IMR-90 (cell line): ENCODE measurements at regions not wholly inside any gene's neighbourhood (a gene's known extent, or its start where the extent isn't known, plus 50 kb on each side); places are given as distances from the start of the nearest gene placed in this dataset.

Experiments used
- ATAC-seq: fragments of 200-7000 bp; cut with Tn5 transposase; 2 replicates; pipeline ENCODE4 v1.9.1; 2020; ENCODE audit warnings: low read depth, mild to moderate bottlenecking, moderate library complexity
- BruUV-seq: library from RNA; stranded (reverse); fragments of 400-500 nt; replicated peaks from 2 replicates; lab custom pipeline; 2021; lab: Mats Ljungman, UMichigan
- CTCF ChIA-PET: fragments of 300-600 bp; formaldehyde crosslinking; extraction: SDS; loops from one replicate; lab custom pipeline; 2021; ENCODE audit warnings: antibody characterized with exemption; lab: Yijun Ruan, JAX
- POLR2A ChIA-PET: fragments of 300-600 bp; sonication (Branson Sonifier 250); formaldehyde crosslinking; loops from one replicate; lab custom pipeline; 2022; ENCODE audit warnings: antibody characterized with exemption; ENCODE audit not compliant: unreplicated experiment; lab: Charles Lee
- DNase-seq: peaks from one replicate; pipeline ENCODE4 v3.0.0; 2013
- H2AFZ ChIP-seq: replicated peaks from 2 replicates; pipeline ENCODE3; 2013; ENCODE audit warnings: low read length, mild to moderate bottlenecking; ENCODE audit not compliant: poor library complexity
- H2AK5ac ChIP-seq: 2 replicates; pipeline ENCODE4 v1.6.1; 2013; ENCODE audit warnings: low read depth, low read length, inconsistent platforms
- H2AK9ac ChIP-seq: replicated peaks from 2 replicates; pipeline ENCODE3; 2013; ENCODE audit warnings: mild to moderate bottlenecking, low read depth, low read length, moderate library complexity; ENCODE audit not compliant: poor library complexity
- H2BK120ac ChIP-seq: 2 replicates; pipeline ENCODE4 v1.6.1; 2013; ENCODE audit warnings: low read depth, low read length, inconsistent platforms
- H2BK15ac ChIP-seq: 3 replicates; pipeline ENCODE4 v1.6.1; 2013; ENCODE audit warnings: low read depth, low read length, inconsistent platforms
- H2BK20ac ChIP-seq: 2 replicates; pipeline ENCODE4 v1.6.1; 2013; ENCODE audit warnings: low read depth, mild to moderate bottlenecking, inconsistent platforms, low read length, moderate library complexity
- H2BK5ac ChIP-seq: 2 replicates; pipeline ENCODE4 v1.6.1; 2013; ENCODE audit warnings: mild to moderate bottlenecking, low read depth, low read length, inconsistent platforms; ENCODE audit not compliant: poor library complexity, severe bottlenecking
- H3K14ac ChIP-seq: replicated peaks from 2 replicates; pipeline ENCODE4 v1.6.1; 2013; ENCODE audit warnings: low read depth, low read length, inconsistent platforms
- H3K18ac ChIP-seq: 2 replicates; pipeline ENCODE4 v1.6.1; 2013; ENCODE audit warnings: low read depth, low read length, control low read depth
- H3K23ac ChIP-seq: 2 replicates; pipeline ENCODE4 v1.6.1; 2013; ENCODE audit warnings: low read depth, low read length, inconsistent platforms
- H3K27ac ChIP-seq: 2 replicates; pipeline ENCODE4 v1.5.1; 2013; ENCODE audit warnings: mild to moderate bottlenecking, control low read depth, low read length; ENCODE audit not compliant: insufficient read depth
- H3K27me3 ChIP-seq: 2 replicates; pipeline ENCODE4 v1.6.1; 2013; ENCODE audit warnings: low read length; ENCODE audit not compliant: control insufficient read depth, insufficient read depth
- H3K36me3 ChIP-seq: 2 replicates; pipeline ENCODE4 v1.6.1; 2013; ENCODE audit warnings: low read length, mixed read lengths; ENCODE audit not compliant: control insufficient read depth, insufficient read depth
- H3K4ac ChIP-seq: 2 replicates; pipeline ENCODE4 v1.6.1; 2013; ENCODE audit warnings: low read depth, low read length, inconsistent platforms
- H3K4me1 ChIP-seq: 2 replicates; pipeline ENCODE4 v1.6.1; 2013; ENCODE audit warnings: low read length, mixed read lengths; ENCODE audit not compliant: control insufficient read depth, insufficient read depth
- H3K4me2 ChIP-seq: 2 replicates; pipeline ENCODE4 v1.6.1; 2013; ENCODE audit warnings: low read depth, mild to moderate bottlenecking, control low read depth, low read length, moderate library complexity
- H3K4me3 ChIP-seq: 2 replicates; pipeline ENCODE4 v1.5.1; 2013; ENCODE audit warnings: low read depth, mild to moderate bottlenecking, control low read depth, low read length, moderate library complexity; ENCODE audit not compliant: insufficient read depth
- H3K56ac ChIP-seq: 2 replicates; pipeline ENCODE4 v1.6.1; 2013; ENCODE audit warnings: low read length, inconsistent platforms; ENCODE audit not compliant: insufficient read depth; ENCODE audit errors: extremely low read depth
- H3K79me1 ChIP-seq, 2 experiments: 2 replicates each; pipeline ENCODE4 v1.6.1; 2013; ENCODE audit warnings: low read length in 2 of 2, inconsistent platforms in 1 of 2, low read depth in 1 of 2
- H3K9ac ChIP-seq: 2 replicates; pipeline ENCODE4 v1.6.1; 2013; ENCODE audit warnings: low read depth, low read length, control low read depth
- H3K9me1 ChIP-seq: 2 replicates; pipeline ENCODE4 v1.6.1; 2013; ENCODE audit warnings: low read length, inconsistent platforms; ENCODE audit not compliant: insufficient read depth
- H3K9me3 ChIP-seq: 2 replicates; pipeline ENCODE4 v1.6.1; 2013; ENCODE audit warnings: low read length; ENCODE audit not compliant: control insufficient read depth, insufficient read depth
- H4K20me1 ChIP-seq: 2 replicates; pipeline ENCODE4 v1.6.1; 2013; ENCODE audit warnings: low read length, inconsistent platforms; ENCODE audit not compliant: insufficient read depth
- H4K5ac ChIP-seq: 2 replicates; pipeline ENCODE4 v1.6.1; 2013; ENCODE audit warnings: mild to moderate bottlenecking, low read depth, low read length, control low read depth
- H4K8ac ChIP-seq, 2 experiments: 2 replicates each; pipeline ENCODE4 v1.6.1; 2013; ENCODE audit warnings: low read depth in 2 of 2, low read length in 2 of 2, control low read depth in 1 of 2, inconsistent platforms in 1 of 2
- H4K91ac ChIP-seq: 2 replicates; pipeline ENCODE4 v1.6.1; 2013; ENCODE audit warnings: low read depth, low read length, inconsistent platforms; ENCODE audit not compliant: insufficient read depth
- BHLHE40 ChIP-seq: fragments of 150-350 bp; IDR thresholded peaks from 2 replicates; pipeline ENCODE4 v1.6.1; 2016; ENCODE audit warnings: mild to moderate bottlenecking, low read depth, low read length
- CEBPB ChIP-seq: IDR thresholded peaks from 2 replicates; pipeline ENCODE4 v1.6.1; 2012; ENCODE audit warnings: low read depth, low read length, improper control_type of control experiment
- CHD1 ChIP-seq: IDR thresholded peaks from 2 replicates; pipeline ENCODE4 v1.6.1; 2012; ENCODE audit warnings: low read depth, low read length, improper control_type of control experiment
- ELK1 ChIP-seq: fragments of 150-350 bp; IDR thresholded peaks from 2 replicates; pipeline ENCODE4 v1.6.1; 2016; ENCODE audit warnings: low read depth, mild to moderate bottlenecking, low read length, moderate library complexity, borderline replicate concordance
- FOS ChIP-seq: fragments of 150-350 bp; IDR thresholded peaks from 2 replicates; pipeline ENCODE4 v1.6.1; 2016; ENCODE audit warnings: low read depth, low read length
- MAFK ChIP-seq: IDR thresholded peaks from 2 replicates; pipeline ENCODE4 v1.6.1; 2012; ENCODE audit warnings: low read depth, low read length, improper control_type of control experiment
- MAZ ChIP-seq: IDR thresholded peaks from 2 replicates; pipeline ENCODE4 v1.6.1; 2012; ENCODE audit warnings: low read depth, mild to moderate bottlenecking, low read length, improper control_type of control experiment, moderate library complexity, borderline replicate concordance
- MXI1 ChIP-seq: IDR thresholded peaks from 2 replicates; pipeline ENCODE4 v1.6.1; 2012; ENCODE audit warnings: low read depth, mild to moderate bottlenecking, low read length, moderate library complexity, borderline replicate concordance
- NFE2L2 ChIP-seq: fragments of 150-350 bp; IDR thresholded peaks from 2 replicates; pipeline ENCODE4 v1.6.1; 2016; ENCODE audit warnings: low read depth, mild to moderate bottlenecking, low read length
- POLR2A ChIP-seq: IDR thresholded peaks from 2 replicates; pipeline ENCODE4 v1.6.1; 2012; ENCODE audit warnings: mild to moderate bottlenecking, low read depth, low read length
- RAD21 ChIP-seq: IDR thresholded peaks from 2 replicates; pipeline ENCODE4 v1.6.1; 2012; ENCODE audit warnings: low read length, improper control_type of control experiment
- RCOR1 ChIP-seq: IDR thresholded peaks from 2 replicates; pipeline ENCODE4 v1.6.1; 2012; ENCODE audit warnings: mild to moderate bottlenecking, low read length, improper control_type of control experiment; ENCODE audit not compliant: insufficient replicate concordance
- RFX5 ChIP-seq: IDR thresholded peaks from 2 replicates; pipeline ENCODE4 v1.8.0; 2012; ENCODE audit warnings: low read depth, mild to moderate bottlenecking, low read length, moderate library complexity
- SMC3 ChIP-seq: fragments of 150-350 bp; IDR thresholded peaks from 2 replicates; pipeline ENCODE4 v1.6.1; 2016; ENCODE audit warnings: low read depth, mild to moderate bottlenecking, antibody characterized with exemption, low read length, moderate library complexity
- USF2 ChIP-seq: fragments of 150-350 bp; IDR thresholded peaks from 2 replicates; pipeline ENCODE4 v1.6.1; 2017; ENCODE audit warnings: mild to moderate bottlenecking, antibody characterized with exemption, low read length, low read depth
- WGBS, 2 experiments: methylation state at CpG; one replicate each; pipeline versions ENCODE4 v1.1.5 to v1.1.7; 2013; ENCODE audit warnings: missing lambda C conversion rate in 2 of 2; ENCODE audit not compliant: insufficient read length in 1 of 2; ENCODE audit errors: extremely low coverage in 2 of 2; 5-methylcytosine and 5-hydroxymethylcytosine counted together
- dilution Hi-C: fragments of 300-500 bp; cut with HindIII; formaldehyde crosslinking; loops from one replicate; pipeline ENCODE4 v1.14.3; 2018; ENCODE audit warnings: low sequenced_read_pairs; ENCODE audit not compliant: unreplicated experiment
- in situ Hi-C: fragments of 300-500 bp; cut with MboI; formaldehyde crosslinking; loops from 3 replicates; pipeline ENCODE4 v1.14.3; 2019; ENCODE audit warnings: low sequenced_read_pairs, inconsistent platforms, mixed read lengths
- intact Hi-C: fragments of 100-400 bp; cut with micrococcal nuclease; formaldehyde crosslinking; loops from 2 replicates; pipeline ENCODE4 v1.10.0; 2022

- H2BK20ac ChIP-seq: peak overlapping the region; percentile 72; the same call in 1 of the 2 replicates
- no peak for DNase-seq
- ATAC-seq: no peak
- H3K4me2 ChIP-seq: no peak overlapping the region
- 0 out of 4 replicates have a peak overlapping the region, but pooled peaks have one; percentile 6 to 26 for H4K8ac ChIP-seq
- peak overlapping the region; percentile 84 for H2AK5ac ChIP-seq
- POLR2A ChIA-PET: no interaction called here
- H3K14ac ChIP-seq: peak overlapping the region; percentile 23
- no peaks in the 10 kb centered on the region for H3K79me1 ChIP-seq
- H3K4me3 ChIP-seq: no peak overlapping the region
- CTCF ChIA-PET: interaction anchor here (0.8 to 1.2 kb wide), 2 partner anchors 23 to 144 kb away, joined by 3 to 5 read pairs; no protein-coding TSS in a partner anchor
- H3K4me1 ChIP-seq: peaks cover 17% of the 10 kb centered on the region
- H3K9me1 ChIP-seq: peaks cover 15% of the 10 kb centered on the region
- TF ChIP-seq SMC3 (no peak), FOS (no peak), RFX5 (no peak), RAD21 (no peak), ELK1 (no peak), MXI1 (no peak), USF2 (no peak), RCOR1 (no peak), NFE2L2 (no peak), MAFK (no peak), BHLHE40 (no peak), MAZ (no peak), POLR2A (no peak), CEBPB (no peak), CHD1 (no peak)
- peak overlapping the region; percentile 45 for H2BK15ac ChIP-seq
- no peak overlapping the region for H3K56ac ChIP-seq
- peak overlapping the region; percentile 52; the same call in 1 of the 2 replicates for H3K4ac ChIP-seq
- H3K9ac ChIP-seq: no peak overlapping the region
- H4K20me1 ChIP-seq: no peaks in the 10 kb centered on the region
- no peaks in the 10 kb centered on the region for H3K9me3 ChIP-seq
- H2AK9ac ChIP-seq: peak overlapping the region; percentile 62
- H4K91ac ChIP-seq: 0 out of 2 replicates have a peak overlapping the region, but pooled peaks have one; percentile 14
- intact Hi-C loops (loop anchor here (5.0 kb wide), 1 partner anchor 78 kb away; no protein-coding TSS in a partner anchor), dilution Hi-C loops (no loop called here), in situ Hi-C loops (no loop called here)
- H3K23ac ChIP-seq: no peak overlapping the region
- no peaks in the 10 kb centered on the region for H3K36me3 ChIP-seq
- no CpG with 5 or more reads among the region's 1 CpG for WGBS, 2 experiments
- peak overlapping the region; percentile 45 for H4K5ac ChIP-seq
- H3K27ac ChIP-seq: no peak overlapping the region
- H3K27me3 ChIP-seq: no peaks in the 10 kb centered on the region
- H2BK120ac ChIP-seq: peak overlapping the region; percentile 71; the same call in 1 of the 2 replicates
- no peak overlapping the region for H2AFZ ChIP-seq
- peak overlapping the region; percentile 22; the same call in 1 of the 2 replicates for H3K18ac ChIP-seq
- BruUV-seq: no TSS peak
- peak overlapping the region; percentile 20 for H2BK5ac ChIP-seq
Observed at GRCh38 chr7:22584179-22584578, 84.2 kb upstream of the STEAP1B start.
